Right forelimb (tissue), 1 donor: ENCODE measurements at regions not wholly inside any gene's neighbourhood (a gene's known extent, or its start where the extent isn't known, plus 50 kb on each side); places are given as distances from the start of the nearest gene placed in this dataset.
"Not testable (repeated sequence)": the region's sequence is repeated elsewhere in the genome, so short reads cannot be mapped to it uniquely, and the experiment has no call there.

ENCODE experiments used
- DNase-seq: peaks from one replicate; pipeline ENCODE4 v3.0.0-alpha.2; 2018

- no peak for DNase-seq
Observed at GRCh38 chr3:159482241-159482993, 506.2 kb upstream of the IL12A start.

DNA sequence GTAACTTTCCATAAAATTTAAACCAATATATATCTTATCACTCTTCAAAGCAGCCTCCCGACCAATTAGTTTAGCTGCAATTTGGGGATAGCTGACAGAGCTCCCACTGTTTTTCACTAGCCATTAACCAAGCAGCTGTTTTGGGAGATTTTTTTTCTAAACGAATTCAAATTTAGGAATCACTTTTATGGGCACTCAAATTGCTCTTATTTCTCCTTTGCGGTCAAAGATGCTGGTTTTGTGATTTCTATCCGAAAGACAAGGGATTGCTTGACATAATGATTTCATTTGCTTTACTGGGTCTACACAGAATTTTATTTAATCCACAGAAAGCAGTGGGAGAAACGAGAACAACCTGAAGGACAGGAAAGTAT, 505.7 kb upstream of the IL12A start:
- no peak for DNase-seq

DNA sequence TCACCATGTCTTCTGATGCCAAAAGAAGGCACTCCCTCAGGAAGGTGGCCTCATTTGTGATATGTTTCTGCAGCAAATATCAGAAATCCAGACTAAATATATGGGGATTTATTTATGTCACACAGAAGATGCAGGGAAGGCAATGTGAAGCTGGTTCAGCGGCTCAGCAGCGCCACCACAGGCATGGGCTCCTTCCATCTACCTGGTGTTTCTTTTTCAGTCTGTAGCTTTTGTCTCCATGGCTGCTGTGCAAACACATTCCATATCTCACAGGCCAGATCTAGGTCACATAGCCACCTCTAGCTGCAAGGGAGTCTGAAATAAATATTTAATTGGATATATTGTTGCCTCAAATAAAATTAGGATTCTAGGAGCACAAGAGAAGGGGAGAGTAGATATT, 502.1 kb upstream of the IL12A start:
- no peak for DNase-seq

DNA sequence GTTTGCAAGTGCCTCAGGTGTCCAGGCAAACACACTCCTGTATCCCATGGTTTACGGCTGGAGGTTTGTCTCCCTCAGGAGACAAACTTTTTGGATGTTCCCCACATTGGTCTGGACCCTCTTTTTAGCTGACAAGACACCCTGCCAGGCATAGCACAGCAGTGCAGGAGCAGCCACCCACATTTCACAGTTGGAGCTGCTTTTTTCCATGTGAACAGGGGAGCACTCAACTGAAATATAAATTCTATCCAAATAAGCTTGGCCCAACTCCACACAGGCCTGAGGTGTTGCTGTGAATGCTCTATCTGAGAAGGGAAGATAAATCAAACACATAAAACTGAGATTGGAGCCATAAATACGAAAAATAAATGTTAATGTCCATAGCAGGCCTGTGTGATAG, 501.3 kb upstream of the IL12A start:
- no peak for DNase-seq

DNA sequence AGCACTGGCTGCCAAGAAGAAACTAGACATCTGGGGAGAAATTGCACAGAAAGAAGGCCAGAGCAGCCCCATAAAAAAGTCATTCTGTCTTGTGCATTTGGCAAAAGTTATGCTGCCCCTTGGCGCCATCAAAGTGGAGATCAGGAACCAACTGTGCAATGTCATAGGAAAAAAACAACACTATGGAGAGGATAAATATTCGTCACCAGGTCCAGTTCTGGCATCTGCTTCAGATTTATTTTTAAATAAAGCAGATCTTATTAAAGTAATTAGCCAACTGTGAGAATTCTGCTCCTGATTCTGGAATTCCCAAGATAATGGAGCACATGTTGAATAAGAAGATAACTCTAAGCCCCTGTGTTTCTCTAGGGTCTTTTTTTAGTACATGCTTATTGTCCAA, 500.0 kb upstream of the IL12A start:
- DNase-seq, result no peak

DNA sequence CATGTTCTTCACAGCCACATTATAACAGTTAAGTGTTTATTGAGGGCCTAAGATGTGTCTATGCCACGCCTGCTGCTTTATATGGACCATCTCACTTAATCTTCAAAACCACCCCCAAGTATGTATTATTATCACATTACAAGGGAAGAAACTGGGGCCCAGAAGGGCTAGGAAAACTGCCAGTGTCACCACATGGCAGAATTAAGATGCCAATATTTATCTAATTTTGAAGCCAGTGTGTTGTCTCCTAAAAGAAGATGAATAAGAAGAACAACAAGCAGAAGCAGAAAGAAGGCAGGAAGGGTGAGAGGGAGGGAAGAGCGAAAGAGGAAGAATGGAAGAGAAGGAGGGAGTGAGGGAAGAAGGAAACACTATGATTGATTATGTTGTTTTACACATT, 491.3 kb upstream of the IL12A start:
- no peak for DNase-seq

DNA sequence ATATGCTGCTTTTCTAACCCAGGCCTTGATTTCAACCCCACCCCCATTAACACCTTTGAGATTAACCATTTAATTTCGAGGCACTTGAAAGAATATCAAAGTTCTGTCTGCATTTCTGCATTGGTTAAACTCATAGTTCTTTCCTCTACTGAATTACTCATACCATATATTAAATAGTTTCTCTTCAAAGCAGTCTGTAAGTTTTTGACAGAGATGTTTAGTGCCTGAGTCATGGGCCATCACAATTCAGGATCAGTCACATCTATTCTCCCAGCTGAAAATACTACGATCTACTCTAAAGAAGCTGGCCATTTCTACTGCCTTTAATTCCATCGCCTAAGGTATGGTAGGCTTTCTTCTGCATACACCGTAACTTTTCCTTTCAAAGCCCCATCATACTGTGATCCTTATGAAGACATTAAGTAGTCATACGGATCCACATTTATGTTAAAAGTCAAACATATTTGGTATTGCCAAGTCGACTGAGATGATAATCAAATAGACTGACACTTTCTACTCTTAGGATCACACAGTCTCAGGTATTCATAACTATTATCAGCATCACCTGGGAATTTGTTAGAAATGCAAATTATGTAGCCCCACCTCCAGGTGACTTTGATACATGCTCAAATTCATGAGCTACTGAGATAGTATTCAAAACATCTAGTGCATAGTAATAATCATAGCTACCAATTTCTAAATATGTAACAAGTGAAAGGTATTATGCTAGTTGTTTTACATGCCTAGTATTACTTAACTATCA, 489.4 kb upstream of the IL12A start:
- no peak for DNase-seq

GRCh38 chr3:159501029-159501428, 487.6 kb upstream of the IL12A start:
- no peak for DNase-seq

- DNase-seq, result no peak
Observed at GRCh38 chr3:159502986-159503385, 485.6 kb upstream of the IL12A start.

DNA sequence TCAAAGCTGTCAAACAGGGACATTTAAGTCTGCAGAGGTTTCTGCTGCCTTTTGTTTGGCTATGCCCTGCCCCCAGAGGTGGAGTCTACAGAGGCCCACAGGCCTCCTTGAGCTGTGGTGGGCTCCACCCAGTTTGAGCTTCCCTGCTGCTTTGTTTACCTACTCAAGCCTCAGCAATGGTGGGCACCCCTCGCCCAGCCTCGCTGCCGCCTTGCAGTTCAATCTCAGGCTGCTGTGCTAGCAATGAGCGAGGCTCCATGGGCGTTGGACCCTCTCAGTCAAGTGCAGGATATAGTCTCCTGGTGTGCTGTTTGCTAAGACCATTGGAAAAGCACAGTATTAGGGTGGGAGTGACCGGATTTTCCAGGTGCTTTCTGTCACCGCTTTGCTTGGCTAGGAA, 477.6 kb upstream of the IL12A start:
- DNase-seq, result not testable (repeated sequence)

- DNase-seq, result no peak
Observed at GRCh38 chr3:159513444-159513843, 475.2 kb upstream of the IL12A start.

GRCh38 chr3:159513867-159514380, 474.7 kb upstream of the IL12A start:
- DNase-seq, result no peak

DNA sequence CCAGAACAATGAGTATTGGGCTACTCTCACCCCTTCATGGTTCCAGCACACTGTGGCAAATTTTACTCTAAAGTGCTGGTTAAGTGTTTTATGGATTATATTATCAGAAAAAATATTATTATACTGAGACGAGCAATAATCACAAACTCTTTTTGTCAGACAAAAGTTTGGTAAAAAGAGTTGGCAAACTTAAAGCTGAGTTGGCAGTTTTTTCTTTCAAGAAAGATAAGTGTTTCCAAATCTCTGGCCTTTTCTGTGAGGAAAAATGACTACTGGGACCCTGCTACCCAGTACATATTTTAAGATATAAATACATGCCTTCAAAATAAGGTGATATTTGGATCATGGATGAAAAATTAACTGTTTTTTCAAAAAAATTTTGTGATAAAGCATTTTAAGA, 471.5 kb upstream of the IL12A start:
- no peak for DNase-seq

DNA sequence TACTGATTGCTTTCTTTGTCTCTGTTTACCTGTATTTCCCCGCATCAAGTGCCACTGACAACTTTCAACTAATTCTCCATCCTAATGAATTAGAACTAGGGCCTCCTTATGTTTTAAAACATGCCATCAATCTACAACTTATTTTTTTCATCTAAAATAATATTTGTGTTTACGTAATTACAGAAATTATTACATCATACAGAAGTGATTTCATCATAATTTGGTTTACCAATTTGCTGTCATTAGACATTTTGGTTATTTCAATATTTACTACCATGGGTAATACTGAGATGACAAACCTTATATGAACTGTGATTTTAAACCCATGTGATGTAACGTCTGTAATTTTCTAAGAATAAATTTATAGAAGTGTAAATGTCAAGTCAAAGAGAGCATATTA, 468.0 kb upstream of the IL12A start:
- no peak for DNase-seq

GRCh38 chr3:159522276-159522675, 466.4 kb upstream of the IL12A start:
- DNase-seq, result no peak

- DNase-seq, result no peak
Observed at GRCh38 chr3:159528251-159528895, 460.3 kb upstream of the IL12A start.

GRCh38 chr3:159532577-159532976, 456.1 kb upstream of the IL12A start:
- DNase-seq, result no peak

DNA sequence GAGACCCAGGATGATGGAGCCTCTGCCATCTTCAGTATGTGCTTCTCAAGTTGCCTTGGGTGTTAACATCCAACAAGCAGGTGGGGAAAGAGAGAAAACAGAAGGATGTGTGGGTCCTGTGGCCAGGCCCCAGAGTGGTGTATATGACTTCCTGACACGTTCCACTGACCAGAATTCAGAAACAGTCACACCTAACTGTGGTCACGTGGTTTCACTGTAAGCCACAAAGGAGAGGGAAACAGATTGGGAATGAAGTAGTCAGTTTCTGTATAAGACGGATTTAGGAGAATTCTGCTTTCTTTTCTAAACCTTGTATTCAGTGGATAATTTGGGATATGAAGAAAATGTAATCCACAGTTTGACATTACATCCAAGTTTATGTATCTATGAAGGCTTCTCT, 454.1 kb upstream of the IL12A start:
- no peak for DNase-seq

DNA sequence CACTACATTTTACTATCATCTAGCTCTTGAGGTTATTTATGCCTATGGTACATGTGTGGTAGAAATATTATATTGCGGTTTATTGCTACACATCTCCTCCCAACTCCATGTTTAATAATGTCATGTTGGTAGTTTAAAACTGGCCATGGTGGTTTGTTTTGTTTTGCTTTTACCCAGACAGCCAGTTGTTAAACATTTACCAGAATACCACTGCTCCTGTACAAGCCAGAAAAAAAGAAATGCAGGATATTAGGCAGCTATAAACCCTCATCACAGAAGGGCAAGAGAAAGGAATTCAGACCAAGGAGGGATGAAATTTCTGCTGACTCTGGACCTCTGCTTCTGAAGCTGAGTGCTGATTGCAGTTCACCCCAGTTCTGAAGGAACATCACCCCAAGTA, 451.8 kb upstream of the IL12A start:
- DNase-seq, result no peak

DNA sequence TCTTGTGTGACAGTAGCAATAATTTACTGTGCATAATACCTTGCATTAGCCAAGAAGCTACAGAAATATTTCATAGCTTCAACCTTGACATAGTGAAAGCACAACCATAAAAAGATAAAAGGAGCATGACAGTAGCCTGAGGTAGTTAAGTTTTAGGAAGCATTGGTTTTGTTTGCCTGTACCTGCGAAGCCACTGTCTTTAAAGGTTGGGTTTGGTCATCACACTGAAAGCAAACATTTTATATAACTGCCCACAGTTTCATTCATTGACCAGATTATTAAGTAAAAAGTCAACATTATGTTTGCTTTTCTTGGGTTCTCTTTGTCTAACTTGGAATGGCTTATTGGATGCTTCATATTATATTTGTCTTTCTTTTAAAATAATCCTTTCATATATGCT, 450.1 kb upstream of the IL12A start:
- DNase-seq, result no peak

DNA sequence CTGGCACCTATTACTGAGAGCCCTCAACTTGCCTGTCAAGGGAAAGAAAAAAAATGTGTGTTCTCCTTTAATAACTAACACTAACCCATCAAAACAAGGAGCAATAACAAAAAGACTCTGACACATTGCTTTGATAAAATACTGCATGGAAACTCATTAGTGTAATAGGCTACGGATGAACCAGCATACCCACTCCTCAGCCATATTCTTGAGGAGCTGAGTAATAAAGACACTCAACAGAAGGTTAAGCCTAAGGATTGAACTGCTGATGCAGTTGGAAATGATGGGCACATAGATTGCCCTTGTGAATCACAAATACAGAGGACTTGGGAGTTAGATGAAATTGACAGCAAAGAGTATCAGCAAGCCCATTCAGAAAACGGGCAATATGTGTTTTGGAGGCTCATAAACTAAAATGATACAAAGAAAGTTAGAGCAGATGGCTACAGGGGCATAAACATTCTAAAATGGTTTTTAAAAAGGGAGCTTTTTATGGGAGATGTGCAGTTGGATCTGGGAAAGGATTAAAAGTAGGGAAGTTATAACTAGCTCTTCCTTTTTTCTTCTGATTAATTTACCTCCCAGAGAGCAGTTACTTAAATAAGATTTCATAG, 447.6 kb upstream of the IL12A start:
- DNase-seq, result no peak

DNA sequence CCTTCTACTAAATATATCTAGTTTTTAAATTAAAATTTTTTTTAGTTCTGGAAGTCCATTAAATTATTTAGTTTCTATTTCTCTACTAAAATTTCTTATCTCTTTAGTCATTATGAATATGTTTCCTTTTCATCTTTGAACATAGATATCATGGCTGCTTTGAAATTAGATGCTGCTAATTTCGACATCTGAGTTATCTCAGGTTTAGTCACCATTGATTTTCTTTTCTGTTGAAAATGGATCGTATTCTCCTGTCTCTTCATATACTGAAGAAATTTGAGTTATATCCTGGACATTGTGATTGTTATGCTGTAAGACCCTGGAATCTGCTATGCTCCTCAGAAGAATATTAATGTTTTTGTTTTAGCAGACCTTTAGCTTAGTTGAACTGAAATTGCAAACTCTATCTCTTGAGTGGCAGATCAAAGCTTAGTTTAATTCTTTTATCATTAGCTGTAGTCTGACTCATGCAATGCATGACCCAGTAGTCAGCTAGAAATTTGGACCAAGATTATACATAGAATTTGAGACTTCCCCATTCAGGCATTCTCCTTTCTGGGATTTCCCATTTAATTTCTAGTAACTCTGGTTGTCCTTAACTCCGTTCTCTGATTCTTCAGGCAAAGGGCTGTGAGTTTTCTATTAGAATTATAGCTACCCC, 439.8 kb upstream of the IL12A start:
- DNase-seq, result no peak

- DNase-seq, result no peak
Observed at GRCh38 chr3:159555205-159555604, 433.4 kb upstream of the IL12A start.
